Embryonic facial prominence (tissue), 1 donor: ENCODE measurements at regions not wholly inside any gene's neighbourhood (a gene's known extent, or its start where the extent isn't known, plus 50 kb on each side); places are given as distances from the start of the nearest gene placed in this dataset.

ENCODE experiments used
- DNase-seq: peaks from one replicate; pipeline ENCODE4 v3.0.0-alpha.2; 2016; ENCODE audit errors: extremely low spot score

DNA sequence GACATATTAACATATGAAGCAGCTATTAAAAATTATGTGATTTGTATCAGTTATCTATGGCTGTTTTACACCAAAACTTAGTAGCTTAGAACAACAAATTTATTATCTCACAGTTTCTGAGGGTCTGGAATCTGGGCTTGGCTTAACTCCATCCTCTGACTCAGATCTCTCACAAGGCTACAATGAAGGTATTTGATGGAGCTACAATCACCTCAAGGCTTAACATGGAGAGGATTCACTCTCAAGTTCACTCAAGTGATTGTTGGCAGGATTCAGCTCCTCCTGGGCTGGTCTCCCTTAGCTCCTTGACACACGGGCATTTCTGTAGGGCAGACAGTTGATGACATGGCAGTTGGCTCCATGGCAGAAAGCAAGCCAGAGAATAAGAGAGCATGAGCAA lies 133.0 kb upstream of the SLC14A2 start:
- DNase-seq = no peak

DNA sequence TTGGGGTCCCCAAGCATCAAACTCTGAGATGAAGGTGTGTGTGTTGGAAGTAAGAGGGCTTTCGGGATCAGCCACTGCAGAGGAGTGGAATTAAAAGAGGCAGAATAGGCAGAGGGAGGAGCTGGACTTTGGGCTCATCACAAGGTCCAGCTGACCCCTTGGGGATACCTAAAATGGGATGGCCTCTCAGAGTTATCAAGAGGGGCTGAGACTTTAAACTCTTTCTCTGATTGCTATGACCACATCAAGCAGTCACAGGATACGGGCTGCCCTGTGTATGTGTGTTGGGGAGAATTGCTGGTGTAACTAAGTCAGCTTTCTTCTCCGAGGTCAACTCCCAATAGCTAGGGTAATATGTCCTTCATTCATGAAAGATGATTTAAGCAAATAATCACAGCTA lies 127.7 kb upstream of the SLC14A2 start:
- DNase-seq = no peak

GRCh38 chr18:45488645-45489044 lies 126.6 kb upstream of the SLC14A2 start:
- DNase-seq = no peak

GRCh38 chr18:45493830-45494229 lies 121.4 kb upstream of the SLC14A2 start:
- no peak for DNase-seq

DNA sequence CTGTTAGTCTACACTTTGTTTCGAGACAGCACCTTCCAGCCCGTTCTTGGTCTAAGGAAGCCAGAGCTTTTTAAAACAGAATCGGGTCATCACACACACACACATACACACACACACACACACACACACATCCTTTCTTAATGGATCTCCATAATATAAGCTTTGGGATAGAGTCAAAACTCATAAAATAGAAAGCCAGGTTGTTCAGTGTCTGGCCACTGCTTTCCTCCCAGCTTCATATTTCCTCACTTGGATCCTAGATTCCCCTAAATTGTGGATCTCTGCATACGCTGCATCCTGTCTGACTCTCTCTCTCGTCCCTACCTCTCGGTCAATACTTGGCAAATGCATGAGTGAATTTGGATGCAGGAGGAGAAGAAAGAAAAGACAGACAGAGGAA lies 120.5 kb upstream of the SLC14A2 start:
- DNase-seq = no peak

DNA sequence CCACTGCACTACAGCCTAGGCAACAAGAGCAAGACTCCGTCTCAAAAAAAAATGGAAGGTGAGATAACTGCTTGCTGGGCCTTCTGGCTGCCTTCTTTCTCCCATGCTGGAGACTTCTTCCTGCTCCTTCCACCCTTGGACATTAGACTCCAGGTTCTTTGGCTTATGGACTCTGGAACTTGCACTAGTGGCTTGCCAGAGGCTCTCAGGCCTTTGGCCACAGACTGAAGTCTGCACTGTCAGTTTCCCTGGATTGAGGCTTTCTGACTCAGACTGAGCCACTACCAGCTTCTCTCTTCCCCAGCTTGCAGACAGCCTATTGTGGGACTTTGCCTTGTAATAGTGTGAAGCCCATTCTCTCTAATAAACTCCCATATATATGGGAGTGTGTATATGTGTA lies 118.5 kb upstream of the SLC14A2 start:
- DNase-seq = no peak

- no peak for DNase-seq
Measured at GRCh38 chr18:45497595-45498286, 117.5 kb upstream of the SLC14A2 start.

- DNase-seq = no peak
Measured at GRCh38 chr18:45498287-45498658, 117.0 kb upstream of the SLC14A2 start.

DNA sequence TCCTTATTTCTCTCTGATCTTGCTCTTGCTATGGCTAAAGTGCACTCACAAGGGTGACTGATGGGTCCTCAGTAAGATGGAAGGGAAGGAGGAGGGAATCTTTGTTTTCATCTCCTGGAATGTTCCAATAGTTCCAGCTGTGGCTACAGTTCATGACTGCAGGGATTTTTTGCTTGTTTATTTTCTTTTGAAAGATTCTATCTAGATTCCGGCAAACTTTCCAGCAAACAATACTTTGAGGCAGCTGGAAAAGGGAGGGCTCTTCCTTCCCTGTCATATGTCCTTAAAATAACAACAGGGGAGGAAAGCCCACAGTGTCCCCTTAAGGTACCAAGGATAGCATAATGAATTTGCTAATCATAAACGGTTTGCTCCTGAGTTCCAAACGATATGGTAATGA lies 111.3 kb upstream of the SLC14A2 start:
- no peak for DNase-seq

- DNase-seq = no peak
Measured at GRCh38 chr18:45505497-45506206, 109.6 kb upstream of the SLC14A2 start.

GRCh38 chr18:45506951-45507350 lies 108.3 kb upstream of the SLC14A2 start:
- no peak for DNase-seq

- DNase-seq = no peak
Measured at GRCh38 chr18:45509535-45509934, 105.7 kb upstream of the SLC14A2 start.

GRCh38 chr18:45510656-45511055 lies 104.6 kb upstream of the SLC14A2 start:
- DNase-seq = no peak

- DNase-seq = no peak
Measured at GRCh38 chr18:45512363-45512953, 102.8 kb upstream of the SLC14A2 start.

DNA sequence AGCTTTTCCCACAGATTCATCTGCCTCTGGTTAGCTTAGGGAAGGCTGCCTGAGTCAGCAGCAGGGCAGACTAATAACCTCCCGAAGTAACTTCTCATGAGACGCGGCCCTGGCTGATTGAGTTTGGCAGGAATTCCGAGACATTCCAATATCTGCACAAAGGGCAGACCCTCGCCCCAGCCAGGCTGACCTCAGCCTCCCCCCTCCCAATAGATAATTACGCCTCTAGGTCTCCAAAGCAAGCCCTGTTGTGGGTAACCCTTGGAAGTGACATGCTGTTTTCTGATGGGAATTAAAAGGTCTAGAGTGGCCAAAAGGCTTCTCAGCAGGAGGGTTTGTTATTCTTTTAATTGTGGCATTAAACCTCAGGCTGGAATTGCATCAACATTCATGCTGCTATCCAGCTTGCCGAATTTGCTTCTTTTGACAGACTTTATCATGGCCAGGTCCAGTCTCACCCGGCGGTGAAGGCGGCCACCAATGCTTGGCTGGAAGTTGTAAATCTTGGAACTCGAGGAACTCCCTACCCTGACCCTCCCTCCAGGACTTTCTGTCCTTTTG lies 98.0 kb upstream of the SLC14A2 start:
- no peak for DNase-seq

DNA sequence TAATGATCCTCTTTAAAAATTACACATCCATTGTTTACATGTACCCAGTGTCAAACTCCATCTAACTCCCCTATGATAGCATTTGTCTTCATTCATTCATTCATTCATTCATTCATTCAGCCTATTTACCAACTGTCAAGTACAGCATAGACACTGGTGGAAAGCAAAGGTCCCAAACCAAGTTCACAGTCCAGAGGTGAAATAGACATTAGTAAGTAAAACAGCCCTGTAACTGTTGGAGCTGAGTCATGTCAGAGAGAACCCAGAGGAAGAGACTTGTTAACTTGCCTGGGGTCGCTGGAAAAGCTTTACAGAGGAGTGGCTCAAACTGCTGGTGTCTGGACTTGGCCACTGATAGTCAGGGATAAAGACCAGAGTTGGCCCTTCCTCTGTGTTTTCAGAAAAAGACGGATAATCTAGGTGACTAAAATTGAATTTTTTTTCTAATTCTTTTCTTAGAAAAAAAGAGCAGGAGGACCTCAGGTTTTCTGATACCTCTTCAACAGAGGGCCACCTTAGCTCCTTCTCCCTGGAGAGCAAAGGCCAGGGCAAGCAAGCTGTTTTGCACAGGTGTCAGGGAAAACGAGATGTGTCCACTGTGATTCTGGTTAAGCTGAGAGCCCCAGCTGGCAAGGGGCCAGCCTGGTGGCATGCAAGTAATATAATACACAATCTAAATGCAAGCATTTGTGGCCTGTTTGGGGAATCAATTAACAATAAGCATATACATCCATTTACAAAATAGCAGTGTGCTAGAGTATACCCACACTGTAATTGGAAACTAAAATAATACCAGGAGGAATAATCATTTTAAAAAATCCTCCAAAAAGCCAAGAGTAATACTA lies 96.7 kb upstream of the SLC14A2 start:
- DNase-seq = no peak

GRCh38 chr18:45519411-45520280 lies 95.6 kb upstream of the SLC14A2 start:
- no peak for DNase-seq

DNA sequence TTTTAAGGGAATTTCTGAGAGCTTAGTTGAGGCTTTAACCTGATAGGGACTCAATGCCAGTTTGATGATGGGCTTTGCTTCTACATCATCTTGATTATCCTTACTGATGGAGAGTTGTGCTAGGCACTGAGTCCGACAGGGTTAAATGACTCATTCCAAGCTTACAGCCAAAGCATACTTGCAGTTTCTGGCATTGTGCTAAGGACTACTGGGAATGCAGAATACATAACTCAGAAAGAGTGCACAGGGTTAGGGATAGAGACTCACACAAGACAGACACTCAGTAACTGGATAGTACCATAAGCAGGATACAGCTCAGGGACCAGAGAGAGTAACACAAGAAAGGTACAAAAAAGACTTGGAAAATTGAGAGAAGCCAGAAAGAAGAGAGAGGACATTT lies 94.1 kb upstream of the SLC14A2 start:
- DNase-seq = no peak

- DNase-seq = no peak
Measured at GRCh38 chr18:45521777-45522176, 93.5 kb upstream of the SLC14A2 start.

- DNase-seq = no peak
Measured at GRCh38 chr18:45522371-45522770, 92.9 kb upstream of the SLC14A2 start.

- DNase-seq = no peak
Measured at GRCh38 chr18:45525301-45525700, 90.0 kb upstream of the SLC14A2 start.
